Keratinocyte (primary cell): ENCODE measurements at regions not wholly inside any gene's neighbourhood (a gene's known extent, or its start where the extent isn't known, plus 50 kb on each side); places are given as distances from the start of the nearest gene placed in this dataset.

Source experiments
- DNase-seq: peaks from one replicate; pipeline ENCODE4 v3.0.0-alpha.2; 2011; ENCODE audit warnings: low read depth, missing footprints, low spot score
- FAIRE-seq: peaks from 2 replicates; lab custom pipeline; 2011; peaks lifted over from hg19 to GRCh38; lab: Jason Lieb, UNC
- H2AFZ ChIP-seq: 2 replicates; pipeline ENCODE4 v1.6.0; 2012; ENCODE audit warnings: low read length, control low read depth, inconsistent platforms; ENCODE audit not compliant: control insufficient read depth
- H3K27ac ChIP-seq: 2 replicates; pipeline ENCODE4 v1.5.1; 2011; ENCODE audit warnings: low read length; ENCODE audit not compliant: control insufficient read depth, insufficient read depth
- H3K27me3 ChIP-seq: 3 replicates; pipeline ENCODE4 v1.6.0; 2011; ENCODE audit warnings: low read length; ENCODE audit not compliant: control insufficient read depth, insufficient read depth; ENCODE audit errors: extremely low read depth
- H3K36me3 ChIP-seq, 2 experiments: 2 replicates in 1 of 2; 3 replicates in 1 of 2; pipeline ENCODE4 v1.5.1; 2011; ENCODE audit warnings: low read length in 2 of 2, mild to moderate bottlenecking in 1 of 2; ENCODE audit not compliant: control insufficient read depth in 2 of 2, insufficient read depth in 2 of 2; ENCODE audit errors: extremely low read depth in 1 of 2
- H3K4me1 ChIP-seq: 3 replicates; pipeline ENCODE4 v1.5.1; 2011; ENCODE audit warnings: low read length; ENCODE audit not compliant: control insufficient read depth, insufficient read depth; ENCODE audit errors: extremely low read depth
- H3K4me2 ChIP-seq: 3 replicates; pipeline ENCODE4 v1.6.0; 2011; ENCODE audit warnings: low read depth, low read length; ENCODE audit not compliant: control insufficient read depth, insufficient read depth; ENCODE audit errors: extremely low read depth
- H3K4me3 ChIP-seq, 3 experiments: fragments of 200-600 bp in 1 of 3; sonication (generic) in 1 of 3; 2 replicates in 2 of 3; 3 replicates in 1 of 3; pipeline ENCODE4 v1.5.1; 2011 to 2016; ENCODE audit warnings: low read length in 3 of 3, mild to moderate bottlenecking in 3 of 3, control low read depth in 2 of 3, inconsistent platforms in 1 of 3, low read depth in 1 of 3, mixed read lengths in 1 of 3, mixed run types in 1 of 3, moderate library complexity in 1 of 3; ENCODE audit not compliant: control insufficient read depth in 2 of 3, insufficient read depth in 2 of 3; ENCODE audit errors: extremely low read depth in 1 of 3
- H3K79me2 ChIP-seq: 2 replicates; pipeline ENCODE4 v1.6.0; 2012; ENCODE audit warnings: low read length; ENCODE audit not compliant: control insufficient read depth, insufficient read depth
- H3K9ac ChIP-seq: 3 replicates; pipeline ENCODE4 v1.6.0; 2011; ENCODE audit warnings: low read length; ENCODE audit not compliant: control insufficient read depth, insufficient read depth; ENCODE audit errors: extremely low read depth
- H3K9me1 ChIP-seq: 3 replicates; pipeline ENCODE4 v1.6.0; 2011; ENCODE audit warnings: low read length; ENCODE audit not compliant: control insufficient read depth, insufficient read depth; ENCODE audit errors: extremely low read depth
- H3K9me3 ChIP-seq: 2 replicates; pipeline ENCODE4 v1.5.1; 2012; ENCODE audit warnings: low read depth, low read length; ENCODE audit not compliant: control insufficient read depth
- H4K20me1 ChIP-seq: 3 replicates; pipeline ENCODE4 v1.6.0; 2011; ENCODE audit warnings: low read length; ENCODE audit not compliant: control insufficient read depth, insufficient read depth; ENCODE audit errors: extremely low read depth
- EZH2 ChIP-seq: IDR thresholded peaks from one replicate; pipeline ENCODE4 v1.6.1; 2012; ENCODE audit warnings: inconsistent platforms, mild to moderate bottlenecking, low read length, moderate library complexity
- dilution Hi-C: fragments of 300-500 bp; cut with MboI; formaldehyde crosslinking; loops from one replicate; pipeline ENCODE4 v1.7.0; 2020; ENCODE audit warnings: low sequenced_read_pairs; ENCODE audit not compliant: extremely low pct_ligation_motif_present
- TF ChIP-seq, protein P1 (sequence below), 3 experiments: IDR thresholded peaks in 1 of 3; conservative IDR thresholded peaks in 1 of 3; optimal IDR thresholded peaks in 1 of 3; 2 replicates in 2 of 3; 3 replicates in 1 of 3; pipeline versions ENCODE3 to v1.5.1; 2011; ENCODE audit warnings: low read length in 3 of 3, mild to moderate bottlenecking in 3 of 3, moderate library complexity in 2 of 3, control low read depth in 1 of 3, inconsistent platforms in 1 of 3; ENCODE audit not compliant: insufficient read depth in 2 of 3; ENCODE audit errors: extremely low read depth in 1 of 3

- H3K4me1 ChIP-seq, result peaks cover 3% of the 10 kb centered on the region
- H3K27me3 ChIP-seq, result no peaks in the 10 kb centered on the region
- dilution Hi-C loops, result no loop called here
- no peaks in the 10 kb centered on the region for H3K79me2 ChIP-seq
- no peak overlapping the region for H2AFZ ChIP-seq
- FAIRE-seq (peak; percentile 34), DNase-seq (no peak)
- H3K4me2 ChIP-seq, result no peak overlapping the region
- H3K9me3 ChIP-seq, result no peaks in the 10 kb centered on the region
- no peak overlapping the region for H3K9ac ChIP-seq
- no peak for TF ChIP-seq EZH2
- TF ChIP-seq, protein P1, sequence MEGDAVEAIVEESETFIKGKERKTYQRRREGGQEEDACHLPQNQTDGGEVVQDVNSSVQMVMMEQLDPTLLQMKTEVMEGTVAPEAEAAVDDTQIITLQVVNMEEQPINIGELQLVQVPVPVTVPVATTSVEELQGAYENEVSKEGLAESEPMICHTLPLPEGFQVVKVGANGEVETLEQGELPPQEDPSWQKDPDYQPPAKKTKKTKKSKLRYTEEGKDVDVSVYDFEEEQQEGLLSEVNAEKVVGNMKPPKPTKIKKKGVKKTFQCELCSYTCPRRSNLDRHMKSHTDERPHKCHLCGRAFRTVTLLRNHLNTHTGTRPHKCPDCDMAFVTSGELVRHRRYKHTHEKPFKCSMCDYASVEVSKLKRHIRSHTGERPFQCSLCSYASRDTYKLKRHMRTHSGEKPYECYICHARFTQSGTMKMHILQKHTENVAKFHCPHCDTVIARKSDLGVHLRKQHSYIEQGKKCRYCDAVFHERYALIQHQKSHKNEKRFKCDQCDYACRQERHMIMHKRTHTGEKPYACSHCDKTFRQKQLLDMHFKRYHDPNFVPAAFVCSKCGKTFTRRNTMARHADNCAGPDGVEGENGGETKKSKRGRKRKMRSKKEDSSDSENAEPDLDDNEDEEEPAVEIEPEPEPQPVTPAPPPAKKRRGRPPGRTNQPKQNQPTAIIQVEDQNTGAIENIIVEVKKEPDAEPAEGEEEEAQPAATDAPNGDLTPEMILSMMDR (optimal IDR thresholded peaks at IDR 0.05 in 1 of 3, IDR thresholded peaks at IDR 0.05 in 1 of 3, conservative IDR thresholded peaks at IDR 0.05 in 1 of 3; ENCODE audit: extremely low read depth in 1 of 3, insufficient read depth in 2 of 3, low read length in 3 of 3), result no peak
- H3K27ac ChIP-seq, result no peak overlapping the region
- no peaks in the 10 kb centered on the region for H3K36me3 ChIP-seq
- H4K20me1 ChIP-seq, result no peaks in the 10 kb centered on the region
- no peak overlapping the region for H3K4me3 ChIP-seq
- no peaks in the 10 kb centered on the region for H3K9me1 ChIP-seq
Observed at GRCh38 chr20:4470375-4470774, 215.9 kb upstream of the PRNP start.

- peaks cover 3% of the 10 kb centered on the region for H3K4me1 ChIP-seq
- H3K9me3 ChIP-seq, result no peaks in the 10 kb centered on the region
- FAIRE-seq (peak; percentile 23), DNase-seq (no peak)
- H4K20me1 ChIP-seq, result no peaks in the 10 kb centered on the region
- H3K79me2 ChIP-seq, result no peaks in the 10 kb centered on the region
- dilution Hi-C loops, result no loop called here
- H3K27me3 ChIP-seq, result no peaks in the 10 kb centered on the region
- no peaks in the 10 kb centered on the region for H3K9me1 ChIP-seq
- no peak overlapping the region for H3K4me3 ChIP-seq
- TF ChIP-seq EZH2, result no peak
- TF ChIP-seq, protein P1 (optimal IDR thresholded peaks at IDR 0.05 in 1 of 3, IDR thresholded peaks at IDR 0.05 in 1 of 3, conservative IDR thresholded peaks at IDR 0.05 in 1 of 3; ENCODE audit: extremely low read depth in 1 of 3, insufficient read depth in 2 of 3, low read length in 3 of 3), result no peak
- no peak overlapping the region for H3K27ac ChIP-seq
- H3K36me3 ChIP-seq, result no peaks in the 10 kb centered on the region
- H3K9ac ChIP-seq, result no peak overlapping the region
- no peak overlapping the region for H3K4me2 ChIP-seq
- no peak overlapping the region for H2AFZ ChIP-seq
Observed at GRCh38 chr20:4469910-4470309, 216.3 kb upstream of the PRNP start.
